ENCODE measurements at regions not wholly inside any gene's neighbourhood (a gene's known extent, or its start where the extent isn't known, plus 50 kb on each side); places are given as distances from the start of the nearest gene placed in this dataset.

- no peaks in the 10 kb centered on the region for H3K36me3 ChIP-seq (replicated peaks)
- no peak for DNase-seq
- in situ Hi-C loops (cut with HindIII; ENCODE audit: low pct_ligation_motif_present, low sequenced_read_pairs), result no loop called here
- H3K27me3 ChIP-seq (replicated peaks), result no peaks in the 10 kb centered on the region
- TF ChIP-seq CTCF (IDR thresholded peaks at IDR 0.05; ENCODE audit: low read depth, low read length, missing control alignments), result no peak
- H3K27ac ChIP-seq, result no peak overlapping the region
- H3K4me3 ChIP-seq (ENCODE audit: low read depth, low read length), result no peak overlapping the region
Measured at GRCh38 chr15:96390986-96391385, 60.5 kb downstream of the NR2F2 start.

GRCh38 chr15:96392380-96393208 lies 62.1 kb downstream of the NR2F2 start:
- in situ Hi-C loops (cut with HindIII; ENCODE audit: low pct_ligation_motif_present, low sequenced_read_pairs), result no loop called here
- TF ChIP-seq CTCF (IDR thresholded peaks at IDR 0.05; ENCODE audit: low read depth, low read length, missing control alignments), result no peak
- Histone ChIP-seq H3K27me3 (replicated peaks) (no peaks in the 10 kb centered on the region), H3K36me3 (replicated peaks) (no peaks in the 10 kb centered on the region), H3K27ac (no peak overlapping the region), H3K4me3 (ENCODE audit: low read depth, low read length) (no peak overlapping the region)
- DNase-seq, result no peak

- DNase-seq, result no peak
- in situ Hi-C loops (cut with HindIII; ENCODE audit: low pct_ligation_motif_present, low sequenced_read_pairs), result no loop called here
- Histone ChIP-seq H3K36me3 (replicated peaks) (no peaks in the 10 kb centered on the region), H3K27ac (no peak overlapping the region), H3K27me3 (replicated peaks) (no peaks in the 10 kb centered on the region), H3K4me3 (ENCODE audit: low read depth, low read length) (no peak overlapping the region)
- no peak for TF ChIP-seq CTCF (IDR thresholded peaks at IDR 0.05; ENCODE audit: low read depth, low read length, missing control alignments)
Measured at GRCh38 chr15:96393209-96393513, 62.7 kb downstream of the NR2F2 start.

GRCh38 chr15:96395687-96396086 lies 65.2 kb downstream of the NR2F2 start:
- H3K4me3 ChIP-seq (ENCODE audit: low read depth, low read length), result no peak overlapping the region
- no peak for DNase-seq
- no peaks in the 10 kb centered on the region for H3K27me3 ChIP-seq (replicated peaks)
- no peaks in the 10 kb centered on the region for H3K36me3 ChIP-seq (replicated peaks)
- H3K27ac ChIP-seq, result no peak overlapping the region
- peak; percentile 7 for TF ChIP-seq CTCF (IDR thresholded peaks at IDR 0.05; ENCODE audit: low read depth, low read length, missing control alignments)
- in situ Hi-C loops (cut with HindIII; ENCODE audit: low pct_ligation_motif_present, low sequenced_read_pairs), result no loop called here

GRCh38 chr15:96398776-96399175 lies 68.3 kb downstream of the NR2F2 start:
- no peak for DNase-seq
- in situ Hi-C loops (cut with HindIII; ENCODE audit: low pct_ligation_motif_present, low sequenced_read_pairs), result no loop called here

More at GRCh38 chr15:96398776-96399175, 68.3 kb downstream of the NR2F2 start:
- Histone ChIP-seq H3K27ac (no peak overlapping the region), H3K4me3 (ENCODE audit: low read depth, low read length) (no peak overlapping the region), H3K36me3 (replicated peaks) (no peaks in the 10 kb centered on the region), H3K27me3 (replicated peaks) (no peaks in the 10 kb centered on the region)
- TF ChIP-seq CTCF (IDR thresholded peaks at IDR 0.05; ENCODE audit: low read depth, low read length, missing control alignments), result no peak

Measured in brain microvascular endothelial cell (primary cell).